BLaER1 treated with 17β-estradiol and CSF1 and Interleukin-3, amounts not matched to agents 10 nM and 100 nM (cell line): ENCODE measurements at regions not wholly inside any gene's neighbourhood (a gene's known extent, or its start where the extent isn't known, plus 50 kb on each side); places are given as distances from the start of the nearest gene placed in this dataset.
"Not testable (repeated sequence)": the region's sequence is repeated elsewhere in the genome, so short reads cannot be mapped to it uniquely, and the experiment has no call there.

Source experiments
- H3K27ac ChIP-seq, 11 experiments: shearing (Covaris generic); formaldehyde crosslinking; 2 replicates each; pipeline ENCODE4 v1.8.1; 2022
- H3K27me3 ChIP-seq, 11 experiments: shearing (Covaris generic); formaldehyde crosslinking; 2 replicates each; pipeline ENCODE4 v1.8.1; 2022
- H3K36me3 ChIP-seq, 11 experiments: shearing (Covaris generic); formaldehyde crosslinking; 2 replicates each; pipeline ENCODE4 v1.8.1; 2022
- H3K4me1 ChIP-seq, 10 experiments: shearing (Covaris generic); formaldehyde crosslinking; 2 replicates each; pipeline ENCODE4 v1.8.1; 2022
- H3K4me2 ChIP-seq, 11 experiments: shearing (Covaris generic); formaldehyde crosslinking; 2 replicates each; pipeline ENCODE4 v1.8.1; 2022
- H3K4me3 ChIP-seq, 10 experiments: shearing (Covaris generic); formaldehyde crosslinking; 2 replicates each; pipeline ENCODE4 v1.8.1; 2022
- H3K9ac ChIP-seq, 11 experiments: shearing (Covaris generic); formaldehyde crosslinking; 2 replicates each; pipeline ENCODE4 v1.8.1; 2022
- H3K9me3 ChIP-seq, 11 experiments: shearing (Covaris generic); formaldehyde crosslinking; replicated peaks in 1 of 11; 2 replicates each; pipeline ENCODE4 v1.8.1; 2022
- H4K20me1 ChIP-seq, 11 experiments: shearing (Covaris generic); formaldehyde crosslinking; 2 replicates each; pipeline ENCODE4 v1.8.1; 2022
- Cebpa-rat ChIP-seq, 11 experiments: shearing (Covaris generic); IDR thresholded peaks; 2 replicates each; pipeline ENCODE4 v1.8.1; 2022

DNA sequence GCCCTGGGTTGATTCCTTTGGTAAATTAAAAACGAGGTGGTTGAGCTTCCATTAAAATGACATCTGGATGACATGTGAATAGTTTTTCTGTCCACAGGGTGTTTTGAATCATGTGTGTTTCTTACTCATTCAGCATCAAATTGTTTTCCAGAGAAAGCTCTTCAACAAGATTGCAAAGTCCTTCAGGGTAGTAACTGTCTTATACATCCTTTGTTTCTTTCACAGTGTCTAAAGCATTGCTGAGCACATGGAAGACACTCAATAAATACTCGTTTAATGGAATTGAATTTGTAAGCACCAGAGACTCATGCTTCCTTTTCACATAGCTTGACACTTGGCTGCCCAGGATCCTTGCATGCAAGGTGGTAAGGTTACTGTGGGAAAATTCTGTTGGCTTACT lies 223.1 kb upstream of the CNTN6 start:
- no peaks in the 10 kb centered on the region for H3K27me3 ChIP-seq
- TF ChIP-seq Cebpa-rat (IDR thresholded peaks at IDR 0.05) = no peak
- no peak overlapping the region for H3K9ac ChIP-seq
- H3K27ac ChIP-seq = no peak overlapping the region
- no peaks in the 10 kb centered on the region for H3K4me1 ChIP-seq
- H3K4me3 ChIP-seq = no peak overlapping the region
- H3K4me2 ChIP-seq = no peak overlapping the region
- H3K9me3 ChIP-seq = no peaks in the 10 kb centered on the region
- H4K20me1 ChIP-seq = no peaks in the 10 kb centered on the region
- H3K36me3 ChIP-seq = no peaks in the 10 kb centered on the region

- Histone ChIP-seq H3K4me3 (no peak overlapping the region), H4K20me1 (no peaks in the 10 kb centered on the region), H3K27me3 (no peaks in the 10 kb centered on the region), H3K9ac (no peak overlapping the region), H3K27ac (no peak overlapping the region), H3K4me2 (no peak overlapping the region), H3K9me3 (peaks cover 0 to 10% (median 0%) of the 10 kb centered on the region in 11 experiments; a peak in 1 of 22 replicates), H3K36me3 (no peaks in the 10 kb centered on the region), H3K4me1 (peaks cover 0 to 1% (median under 1%) of the 10 kb centered on the region in 10 experiments; a peak in 7 of 20 replicates)
- TF ChIP-seq Cebpa-rat (IDR thresholded peaks at IDR 0.05) = no peak
Measured at GRCh38 chr3:871651-872050, 221.2 kb upstream of the CNTN6 start.

DNA sequence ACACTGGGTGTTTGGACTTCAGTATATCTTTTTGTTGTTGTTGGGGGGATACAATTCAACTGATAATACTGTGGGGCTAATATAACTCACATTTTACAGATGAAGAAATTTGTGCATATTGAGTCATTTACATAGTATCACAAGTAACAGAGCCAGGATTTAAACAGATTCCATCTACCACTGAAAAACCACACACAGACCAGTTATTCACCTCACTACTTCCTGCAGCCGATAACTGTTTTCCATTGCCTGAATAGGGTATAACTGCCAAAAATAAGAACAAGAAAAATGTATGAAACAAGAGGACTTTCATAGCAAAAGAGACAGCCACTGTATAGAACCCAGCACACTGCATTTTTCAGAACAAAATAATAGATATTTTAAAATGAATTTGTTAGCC lies 215.8 kb upstream of the CNTN6 start:
- no peaks in the 10 kb centered on the region for H4K20me1 ChIP-seq
- no peaks in the 10 kb centered on the region for H3K27me3 ChIP-seq
- peak overlapping the region in 1 of 11 experiments; percentile 48; a peak in 2 of 22 replicates for H3K27ac ChIP-seq
- peaks cover 0 to 12% (median 0%) of the 10 kb centered on the region in 11 experiments; a peak in 1 of 22 replicates for H3K9me3 ChIP-seq
- peaks cover 0 to 21% (median 8%) of the 10 kb centered on the region in 10 experiments; a peak in 12 of 20 replicates for H3K4me1 ChIP-seq
- H3K36me3 ChIP-seq = no peaks in the 10 kb centered on the region
- no peak for TF ChIP-seq Cebpa-rat (IDR thresholded peaks at IDR 0.05)
- no peak overlapping the region for H3K9ac ChIP-seq
- H3K4me3 ChIP-seq = no peak overlapping the region
- peak overlapping the region in 10 of 11 experiments; percentile 18 to 56 (median 42); a peak in 14 of 22 replicates for H3K4me2 ChIP-seq

DNA sequence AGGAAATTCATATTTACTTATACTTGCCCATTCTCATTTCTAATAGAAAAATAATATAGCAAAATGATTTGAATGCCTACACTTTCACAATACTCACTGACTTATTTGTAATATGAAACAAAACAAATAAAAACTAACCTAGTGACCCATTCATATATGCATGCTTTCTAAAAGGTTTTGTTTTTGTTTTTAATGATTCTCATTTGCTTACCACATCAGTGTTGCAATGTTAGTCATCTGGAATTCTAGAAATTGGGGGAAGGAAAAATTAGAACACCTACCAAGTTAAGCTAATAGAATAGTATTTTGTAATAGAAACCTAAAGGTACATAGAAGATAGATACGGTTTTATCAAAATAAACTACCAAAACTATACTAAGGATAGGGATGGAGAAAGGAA lies 214.1 kb upstream of the CNTN6 start:
- Histone ChIP-seq H3K4me2 (no peak overlapping the region), H3K4me3 (no peak overlapping the region), H3K9me3 (peaks cover 0 to 12% (median 0%) of the 10 kb centered on the region in 11 experiments; a peak in 1 of 22 replicates), H3K9ac (no peak overlapping the region), H4K20me1 (no peaks in the 10 kb centered on the region), H3K36me3 (no peaks in the 10 kb centered on the region), H3K4me1 (peaks cover 0 to 21% (median 8%) of the 10 kb centered on the region in 10 experiments; a peak in 12 of 20 replicates), H3K27me3 (no peaks in the 10 kb centered on the region), H3K27ac (no peak overlapping the region)
- TF ChIP-seq Cebpa-rat (IDR thresholded peaks at IDR 0.05) = no peak

- Histone ChIP-seq H3K4me2 (no peak overlapping the region), H3K27ac (no peak overlapping the region), H3K27me3 (no peaks in the 10 kb centered on the region), H4K20me1 (no peaks in the 10 kb centered on the region), H3K4me1 (peaks cover 0 to 21% (median 8%) of the 10 kb centered on the region in 10 experiments; a peak in 12 of 20 replicates), H3K36me3 (no peaks in the 10 kb centered on the region), H3K4me3 (no peak overlapping the region), H3K9me3 (peaks cover 0 to 12% (median 0%) of the 10 kb centered on the region in 11 experiments; a peak in 1 of 22 replicates), H3K9ac (no peak overlapping the region)
- TF ChIP-seq Cebpa-rat (IDR thresholded peaks at IDR 0.05) = no peak
Measured at GRCh38 chr3:880371-880770, 212.5 kb upstream of the CNTN6 start.

- Histone ChIP-seq H3K9me3 (no peaks in the 10 kb centered on the region), H3K9ac (no peak overlapping the region), H4K20me1 (no peaks in the 10 kb centered on the region), H3K4me1 (peaks cover 0 to 12% (median 0%) of the 10 kb centered on the region in 10 experiments; a peak in 5 of 20 replicates), H3K4me3 (no peak overlapping the region), H3K36me3 (no peaks in the 10 kb centered on the region), H3K27ac (no peak overlapping the region), H3K4me2 (no peak overlapping the region), H3K27me3 (no peaks in the 10 kb centered on the region)
- TF ChIP-seq Cebpa-rat (IDR thresholded peaks at IDR 0.05) = no peak
Measured at GRCh38 chr3:882533-882932, 210.3 kb upstream of the CNTN6 start.

DNA sequence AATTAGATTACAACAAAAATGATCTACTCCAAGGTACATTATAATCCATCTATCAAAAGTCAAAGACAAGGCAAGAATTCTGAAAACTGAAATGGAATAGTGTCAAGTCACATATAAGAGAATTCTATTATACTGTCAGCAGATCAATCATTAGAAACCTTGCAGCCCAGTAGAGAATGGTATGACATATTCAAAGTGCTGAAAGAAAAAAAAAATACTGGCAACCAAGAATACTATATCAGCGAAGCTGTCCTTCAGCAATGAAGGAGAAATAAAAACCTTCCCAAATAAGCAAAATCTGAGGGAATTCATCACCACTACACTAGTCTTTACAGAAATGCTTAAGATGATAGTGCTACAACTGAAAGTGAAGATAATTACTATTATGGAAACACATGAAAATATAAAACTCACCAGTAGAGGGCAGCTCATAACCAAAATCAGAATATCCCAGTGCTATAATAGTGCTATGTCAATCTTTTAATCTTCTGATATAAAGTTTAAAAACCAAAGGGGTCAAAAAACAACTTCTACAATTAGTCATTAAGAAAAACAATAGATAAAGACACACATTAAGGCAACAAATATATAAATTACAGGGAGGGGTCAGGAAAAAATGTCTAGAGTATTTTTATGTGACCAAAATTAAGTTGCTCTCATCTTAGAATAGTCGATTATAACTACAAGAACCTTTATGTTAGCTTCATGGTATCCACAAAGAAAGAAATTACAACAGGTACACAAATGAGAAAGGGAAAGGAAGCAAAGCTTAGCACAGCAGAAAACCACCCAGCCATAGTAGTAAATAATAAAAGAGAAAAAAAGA lies 190.7 kb upstream of the CNTN6 start:
- TF ChIP-seq Cebpa-rat (IDR thresholded peaks at IDR 0.05) = no peak
- Histone ChIP-seq H3K36me3 (no peaks in the 10 kb centered on the region), H3K4me3 (no peak overlapping the region), H3K4me1 (no peaks in the 10 kb centered on the region), H3K27me3 (no peaks in the 10 kb centered on the region), H4K20me1 (no peaks in the 10 kb centered on the region), H3K9ac (no peak overlapping the region), H3K9me3 (peaks cover 0 to 9% (median 0%) of the 10 kb centered on the region in 11 experiments; a peak in 1 of 22 replicates), H3K4me2 (no peak overlapping the region), H3K27ac (no peak overlapping the region)

DNA sequence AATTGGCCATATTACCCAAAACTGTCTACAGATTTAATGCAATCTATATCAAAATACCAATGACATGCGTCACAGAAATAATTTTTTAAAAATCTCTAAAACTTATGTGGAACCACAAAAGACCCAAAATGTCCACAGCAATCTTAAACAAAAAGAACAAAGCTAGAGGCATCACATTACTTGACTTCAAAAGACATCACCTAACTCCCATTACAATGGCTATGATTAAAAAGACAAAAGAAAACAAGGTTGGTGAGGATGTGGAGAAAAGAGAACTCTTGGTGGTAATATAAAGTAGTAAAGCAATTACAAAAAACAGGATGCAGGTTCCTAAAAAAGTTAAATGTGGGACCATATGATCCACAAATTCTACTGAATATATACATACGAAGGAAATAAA lies 187.6 kb upstream of the CNTN6 start:
- Histone ChIP-seq H3K4me1 (no peaks in the 10 kb centered on the region), H3K27ac (no peak overlapping the region), H3K4me2 (no peak overlapping the region), H3K9me3 (peaks cover 0 to 9% (median 0%) of the 10 kb centered on the region in 11 experiments; a peak in 1 of 22 replicates), H3K9ac (no peak overlapping the region), H3K27me3 (no peaks in the 10 kb centered on the region), H3K36me3 (no peaks in the 10 kb centered on the region), H4K20me1 (no peaks in the 10 kb centered on the region), H3K4me3 (no peak overlapping the region)
- TF ChIP-seq Cebpa-rat (IDR thresholded peaks at IDR 0.05) = no peak

DNA sequence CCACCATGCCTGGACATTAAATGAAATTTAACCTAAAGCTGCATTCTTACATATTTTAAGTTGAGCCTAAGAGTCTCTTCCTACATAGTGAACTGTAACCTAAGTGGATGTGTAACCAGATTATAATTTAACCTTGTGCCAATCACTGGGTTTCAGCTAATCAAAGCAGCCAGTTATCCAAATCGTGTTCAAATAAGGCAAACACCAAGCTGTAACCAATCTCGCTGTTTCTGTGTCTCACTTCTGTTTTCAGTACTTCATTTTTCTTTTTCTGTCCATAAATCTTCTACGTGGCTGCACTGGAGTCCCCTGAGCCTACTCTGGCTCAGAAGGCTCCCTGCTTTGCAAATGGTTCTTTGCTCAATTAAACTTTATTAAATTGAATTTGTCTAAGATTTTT lies 186.1 kb upstream of the CNTN6 start:
- Histone ChIP-seq H3K9ac (no peak overlapping the region), H3K4me2 (no peak overlapping the region), H3K4me1 (no peaks in the 10 kb centered on the region), H3K9me3 (peaks cover 0 to 3% (median 0%) of the 10 kb centered on the region in 11 experiments; a peak in 1 of 22 replicates), H3K27me3 (no peaks in the 10 kb centered on the region), H4K20me1 (no peaks in the 10 kb centered on the region), H3K36me3 (no peaks in the 10 kb centered on the region), H3K4me3 (no peak overlapping the region), H3K27ac (no peak overlapping the region)
- no peak for TF ChIP-seq Cebpa-rat (IDR thresholded peaks at IDR 0.05)

- Histone ChIP-seq H3K4me3 (no peak overlapping the region), H3K36me3 (no peaks in the 10 kb centered on the region), H3K4me2 (no peak overlapping the region), H3K4me1 (no peaks in the 10 kb centered on the region), H3K9me3 (no peaks in the 10 kb centered on the region), H3K27ac (no peak overlapping the region), H3K27me3 (no peaks in the 10 kb centered on the region), H4K20me1 (no peaks in the 10 kb centered on the region), H3K9ac (no peak overlapping the region)
- TF ChIP-seq Cebpa-rat (IDR thresholded peaks at IDR 0.05) = no peak
Measured at GRCh38 chr3:908839-909238, 184.0 kb upstream of the CNTN6 start.

DNA sequence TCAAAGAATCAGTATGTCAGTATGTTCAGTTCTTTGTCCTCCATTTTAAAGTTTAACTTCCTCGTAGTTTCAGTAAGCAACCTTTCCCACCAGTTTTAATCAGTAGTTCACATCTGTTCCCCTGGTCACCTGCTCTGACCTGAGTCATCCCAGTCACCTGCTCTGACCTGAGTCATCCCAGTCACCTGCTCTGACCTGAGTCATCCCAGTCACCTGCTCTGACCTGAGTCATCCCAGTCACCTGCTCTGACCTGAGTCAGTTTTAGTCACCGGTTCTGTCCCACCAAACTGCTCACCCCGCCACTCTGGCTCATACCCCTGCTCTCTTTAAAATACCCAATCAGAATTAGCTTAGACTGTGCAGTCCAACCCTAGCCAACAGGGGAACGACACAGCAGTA lies 180.1 kb upstream of the CNTN6 start:
- not testable (repeated sequence) for H4K20me1 ChIP-seq, H3K9me3 ChIP-seq, H3K27ac ChIP-seq, H3K36me3 ChIP-seq, H3K27me3 ChIP-seq, H3K4me3 ChIP-seq, H3K9ac ChIP-seq, H3K4me2 ChIP-seq, H3K4me1 ChIP-seq
